SK-N-SH (cell line): ENCODE measurements at regions not wholly inside any gene's neighbourhood (a gene's known extent, or its start where the extent isn't known, plus 50 kb on each side); places are given as distances from the start of the nearest gene placed in this dataset.

Experiments
- CTCF ChIA-PET: fragments of 300-600, 350-600 bp; formaldehyde crosslinking; extraction: SDS; loops from one replicate; lab custom pipeline; 2021; lab: Yijun Ruan, JAX
- POLR2A ChIA-PET: fragments of 350-600 bp; sonication (Branson Sonifier 250); formaldehyde crosslinking; extraction: SDS; loops from one replicate; lab custom pipeline; 2020; ENCODE audit warnings: antibody characterized with exemption, inconsistent platforms; lab: Yijun Ruan, JAX
- DNase-seq: peaks from one replicate; pipeline ENCODE4 v3.0.0; 2012
- H2AFZ ChIP-seq: fragments of 200-600 bp; sonication (generic); 2 replicates; pipeline ENCODE4 v1.8.1; 2016; ENCODE audit warnings: antibody characterized with exemption, mild to moderate bottlenecking, low read depth
- H3F3A ChIP-seq: fragments of 200-600 bp; sonication (generic); replicated peaks from 2 replicates; pipeline ENCODE3; 2016; ENCODE audit warnings: antibody characterized with exemption, mild to moderate bottlenecking; ENCODE audit not compliant: insufficient read depth
- H3K27ac ChIP-seq, 2 experiments: fragments of 200-500 bp in 1 of 2; fragments of 200-600 bp in 1 of 2; sonication (Bioruptor generic) in 1 of 2; sonication (generic), shearing (Covaris generic) in 1 of 2; 2 replicates each; pipeline versions ENCODE4 v1.5.1 to v1.6.1; 2014 to 2016; ENCODE audit warnings: low read depth in 2 of 2, inconsistent platforms in 1 of 2, low read length in 1 of 2, mild to moderate bottlenecking in 1 of 2, mixed read lengths in 1 of 2
- H3K27me3 ChIP-seq: fragments of 200-600 bp; sonication (generic), shearing (Covaris generic); 2 replicates; pipeline ENCODE4 v1.6.1; 2016; ENCODE audit warnings: mixed run types; ENCODE audit not compliant: insufficient read depth
- H3K36me3 ChIP-seq, 2 experiments: fragments of 200-500 bp in 1 of 2; fragments of 200-600 bp in 1 of 2; sonication (Bioruptor generic) in 1 of 2; sonication (generic) in 1 of 2; replicated peaks in 1 of 2; 2 replicates each; pipeline versions ENCODE3 to v1.5.1; 2014 to 2016; ENCODE audit warnings: low read length in 1 of 2, mild to moderate bottlenecking in 1 of 2; ENCODE audit not compliant: insufficient read depth in 2 of 2, control insufficient read depth in 1 of 2
- H3K4me1 ChIP-seq, 2 experiments: fragments of 200-500 bp in 1 of 2; fragments of 200-600 bp in 1 of 2; sonication (Bioruptor generic) in 1 of 2; sonication (generic), shearing (Covaris generic) in 1 of 2; 2 replicates each; pipeline versions ENCODE4 v1.5.1 to v1.6.1; 2014 to 2016; ENCODE audit warnings: low read depth in 1 of 2, low read length in 1 of 2, mixed run types in 1 of 2; ENCODE audit not compliant: insufficient read depth in 2 of 2, control insufficient read depth in 1 of 2
- H3K4me2 ChIP-seq: fragments of 200-600 bp; sonication (generic), shearing (Covaris generic); 2 replicates; pipeline ENCODE4 v1.6.1; 2017; ENCODE audit warnings: mixed run types
- H3K4me3 ChIP-seq, 2 experiments: fragments of 200-500 bp in 1 of 2; fragments of 200-600 bp in 1 of 2; sonication (Bioruptor generic) in 1 of 2; sonication (generic), shearing (Covaris generic) in 1 of 2; 2 replicates each; pipeline versions ENCODE4 v1.5.1 to v1.8.1; 2014 to 2016; ENCODE audit warnings: low read depth in 2 of 2, inconsistent platforms in 1 of 2, low read length in 1 of 2, mild to moderate bottlenecking in 1 of 2, mixed read lengths in 1 of 2, moderate library complexity in 1 of 2
- H3K79me2 ChIP-seq: fragments of 200-600 bp; sonication (generic); 2 replicates; pipeline ENCODE4 v1.8.1; 2017; ENCODE audit warnings: mild to moderate bottlenecking; ENCODE audit not compliant: insufficient read depth
- H3K9ac ChIP-seq: fragments of 200-600 bp; sonication (generic); 2 replicates; pipeline ENCODE4 v1.6.1; 2017; ENCODE audit warnings: mixed run types
- H3K9me2 ChIP-seq: fragments of 200-600 bp; sonication (generic); 2 replicates; pipeline ENCODE4 v1.6.1; 2017; ENCODE audit warnings: mixed run types
- H3K9me3 ChIP-seq: fragments of 200-600 bp; sonication (generic); 2 replicates; pipeline ENCODE4 v1.6.1; 2017; ENCODE audit warnings: mixed run types, mild to moderate bottlenecking, moderate library complexity
- H4K20me1 ChIP-seq: fragments of 200-600 bp; sonication (generic); 2 replicates; pipeline ENCODE4 v1.6.1; 2017; ENCODE audit warnings: mild to moderate bottlenecking, mixed run types; ENCODE audit not compliant: insufficient read depth
- CHD2 ChIP-seq: fragments of 150-350 bp; IDR thresholded peaks from 2 replicates; pipeline ENCODE4 v1.6.1; 2018; ENCODE audit warnings: low read length; ENCODE audit not compliant: partially characterized antibody
- CTCF ChIP-seq: fragments of 200-600 bp; sonication (generic); IDR thresholded peaks from 2 replicates; pipeline ENCODE4 v1.6.1; 2017; ENCODE audit warnings: antibody characterized with exemption, mild to moderate bottlenecking, moderate library complexity
- ELF1 ChIP-seq: IDR thresholded peaks from 2 replicates; pipeline ENCODE4 v1.4.0; 2012
- EP300 ChIP-seq, 2 experiments: IDR thresholded peaks; 2 replicates each; pipeline versions ENCODE4 v1.4.0 to v1.6.1; 2012; ENCODE audit warnings: borderline replicate concordance in 1 of 2, low read depth in 1 of 2, low read length in 1 of 2
- FOSL2 ChIP-seq: IDR thresholded peaks from 2 replicates; pipeline ENCODE4 v1.4.0; 2012; ENCODE audit warnings: low read depth, mild to moderate bottlenecking, moderate library complexity, borderline replicate concordance
- FOXM1 ChIP-seq: IDR thresholded peaks from 2 replicates; pipeline ENCODE4 v1.4.0; 2012; ENCODE audit warnings: low read depth, mild to moderate bottlenecking
- GATA2 ChIP-seq: sonication (generic); formaldehyde crosslinking; IDR thresholded peaks from 2 replicates; pipeline ENCODE4 v1.5.0; 2020; ENCODE audit warnings: mild to moderate bottlenecking, missing genetic modification reagents
- IRF3 ChIP-seq: fragments of 150-350 bp; IDR thresholded peaks from 2 replicates; pipeline ENCODE4 v1.6.1; 2016; ENCODE audit warnings: mild to moderate bottlenecking, low read depth, low read length
- JUND ChIP-seq: IDR thresholded peaks from 2 replicates; pipeline ENCODE4 v1.4.0; 2012
- MAX ChIP-seq: IDR thresholded peaks from 2 replicates; pipeline ENCODE4 v1.4.0; 2012; ENCODE audit warnings: low read depth
- MEF2A ChIP-seq: IDR thresholded peaks from 2 replicates; pipeline ENCODE4 v1.4.0; 2012; ENCODE audit warnings: low read depth, borderline replicate concordance
- NFIC ChIP-seq: IDR thresholded peaks from 2 replicates; pipeline ENCODE4 v1.4.0; 2012; ENCODE audit warnings: borderline replicate concordance
- NRF1 ChIP-seq: IDR thresholded peaks from 2 replicates; pipeline ENCODE4 v1.6.1; 2012; ENCODE audit warnings: low read depth, mild to moderate bottlenecking, low read length
- POLR2AphosphoS5 ChIP-seq: IDR thresholded peaks from 2 replicates; pipeline ENCODE4 v1.6.1; 2012; ENCODE audit warnings: low read depth, low read length
- RAD21 ChIP-seq: IDR thresholded peaks from 2 replicates; pipeline ENCODE4 v1.6.1; 2012; ENCODE audit warnings: mild to moderate bottlenecking, low read length
- REST ChIP-seq: IDR thresholded peaks from 2 replicates; pipeline ENCODE4 v1.6.1; 2012; ENCODE audit warnings: mild to moderate bottlenecking, low read depth, low read length, moderate library complexity
- SIN3A ChIP-seq: IDR thresholded peaks from 2 replicates; pipeline ENCODE4 v1.6.1; 2012; ENCODE audit warnings: low read depth, mild to moderate bottlenecking, low read length, moderate library complexity, borderline replicate concordance
- TAF1 ChIP-seq: IDR thresholded peaks from 2 replicates; pipeline ENCODE4 v1.6.1; 2012; ENCODE audit warnings: low read depth, mild to moderate bottlenecking, low read length, moderate library complexity, borderline replicate concordance
- TCF12 ChIP-seq: IDR thresholded peaks from 2 replicates; pipeline ENCODE4 v1.4.0; 2012
- WGBS: methylation state at CpG from one replicate; pipeline ENCODE4 v1.1.6; 2017; ENCODE audit warnings: low lambda C conversion rate; 5-methylcytosine and 5-hydroxymethylcytosine counted together

GRCh38 chr10:69692267-69692666 is 62.2 kb downstream of the FAM241B start:
- TF ChIP-seq GATA2 (CRISPR knock-in tag) (no peak), CHD2 (no peak), POLR2AphosphoS5 (no peak), FOXM1 (no peak), RAD21 (no peak), EP300 (IDR thresholded peaks at IDR 0.05; ENCODE audit: borderline replicate concordance in 1 of 2, low read depth in 1 of 2, low read length in 1 of 2) (no peak), TCF12 (no peak), CTCF (no peak), SIN3A (no peak), NRF1 (no peak), ELF1 (no peak), JUND (no peak), TAF1 (no peak), IRF3 (no peak), MEF2A (no peak), MAX (no peak), NFIC (no peak), REST (no peak), FOSL2 (no peak)
- no peaks in the 10 kb centered on the region for H3K36me3 ChIP-seq
- DNase-seq, result no peak
- no peaks in the 10 kb centered on the region for H3K79me2 ChIP-seq
- no peak overlapping the region for H3K9ac ChIP-seq
- H2AFZ ChIP-seq, result no peak overlapping the region
- no peaks in the 10 kb centered on the region for H3K9me3 ChIP-seq
- ChIA-PET CTCF (interaction anchor here (1.0 kb wide), 2 partner anchors 24 to 46 kb away, joined by 3 to 4 read pairs; no protein-coding TSS in a partner anchor), POLR2A (no interaction called here)
- H3F3A ChIP-seq, result no peaks in the 10 kb centered on the region
- no peak overlapping the region for H3K27ac ChIP-seq
- no peak overlapping the region for H3K4me3 ChIP-seq
- peaks cover 8% of the 10 kb centered on the region; the same call in 1 of the 2 replicates for H3K27me3 ChIP-seq
- no peak overlapping the region for H3K4me2 ChIP-seq
- H3K9me2 ChIP-seq, result no peaks in the 10 kb centered on the region
- no peaks in the 10 kb centered on the region for H4K20me1 ChIP-seq
- 79% methylated on average over 1 of the region's 6 CpGs for WGBS
- peaks cover 0 to 7% of the 10 kb centered on the region in 2 experiments; a peak in 1 of 4 replicates for H3K4me1 ChIP-seq
